Small intestine (tissue), 7 donors: ENCODE measurements at regions not wholly inside any gene's neighbourhood (a gene's known extent, or its start where the extent isn't known, plus 50 kb on each side); places are given as distances from the start of the nearest gene placed in this dataset.

ENCODE experiments used
- DNase-seq, 2 donors: peaks; one replicate each; pipeline versions ENCODE4 v3.0.0 to v3.0.0-alpha.2; 2013
- FAIRE-seq: peaks from 2 replicates; lab custom pipeline; 2012; peaks lifted over from hg19 to GRCh38; lab: Jason Lieb, UNC
- H3K27ac ChIP-seq, 3 donors: one replicate each; pipeline ENCODE4 v1.5.1; 2013; ENCODE audit warnings: low read length in 2 of 3, mild to moderate bottlenecking in 2 of 3, control low read depth in 1 of 3, inconsistent platforms in 1 of 3, low read depth in 1 of 3, moderate library complexity in 1 of 3
- H3K27me3 ChIP-seq, 3 donors: one replicate each; pipeline ENCODE4 v1.6.1; 2013; ENCODE audit warnings: low read length in 3 of 3, inconsistent platforms in 1 of 3; ENCODE audit not compliant: control insufficient read depth in 3 of 3, insufficient read depth in 3 of 3
- H3K36me3 ChIP-seq, 3 donors: one replicate each; pipeline ENCODE4 v1.6.1; 2013; ENCODE audit warnings: low read length in 3 of 3, inconsistent platforms in 1 of 3, low read depth in 1 of 3, mild to moderate bottlenecking in 1 of 3, moderate library complexity in 1 of 3; ENCODE audit not compliant: control insufficient read depth in 3 of 3, insufficient read depth in 2 of 3
- H3K4me1 ChIP-seq, 3 donors: one replicate each; pipeline ENCODE4 v1.6.1; 2013; ENCODE audit warnings: low read length in 2 of 3, inconsistent platforms in 1 of 3, low read depth in 1 of 3, mild to moderate bottlenecking in 1 of 3, moderate library complexity in 1 of 3; ENCODE audit not compliant: control insufficient read depth in 3 of 3, insufficient read depth in 2 of 3
- H3K4me3 ChIP-seq, 3 donors: one replicate each; pipeline ENCODE4 v1.5.1; 2013; ENCODE audit warnings: low read length in 3 of 3, control low read depth in 1 of 3, inconsistent platforms in 1 of 3, low read depth in 1 of 3, mild to moderate bottlenecking in 1 of 3, moderate library complexity in 1 of 3
- H3K9me3 ChIP-seq, 2 donors: one replicate each; pipeline ENCODE4 v1.6.1; 2013; ENCODE audit warnings: low read depth in 1 of 2, low read length in 1 of 2; ENCODE audit not compliant: control insufficient read depth in 2 of 2, insufficient read depth in 1 of 2
- WGBS, 3 donors: extraction: QIAGEN DNeasy Blood & Tissue Kit; methylation state at CpG; one replicate each; pipeline ENCODE4 v1.1.7; 2013; 5-methylcytosine and 5-hydroxymethylcytosine counted together
- donor health status: healthy with polysubstance abuse.
- donor health status: control.
- donor health status: control.
- donor health status: Bipolar disorder and iron deficiency.
- donor health status: healthy.

DNA sequence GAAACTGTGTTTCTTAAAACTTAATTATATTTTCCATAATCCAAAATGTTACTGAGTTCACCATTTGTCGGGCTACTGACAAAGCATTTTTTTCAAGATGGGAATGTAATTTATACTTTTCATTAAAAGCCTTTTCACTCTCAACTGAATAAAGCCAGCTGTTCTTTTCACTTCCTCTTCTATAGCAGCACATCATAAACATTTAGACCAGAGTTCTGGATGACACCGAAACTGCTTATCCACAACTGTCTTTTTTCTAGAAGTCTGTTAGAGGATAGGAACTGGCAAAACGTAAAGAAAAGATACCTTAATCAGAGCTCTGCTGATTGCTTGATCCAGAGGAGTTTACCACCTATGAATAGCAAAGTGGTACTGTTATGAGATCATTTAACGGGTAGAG, 594.7 kb downstream of the ADGRL2 start:
- Histone ChIP-seq H3K36me3 (no peaks in the 10 kb centered on the region), H3K4me3 (no peak overlapping the region), H3K4me1 (no peaks in the 10 kb centered on the region), H3K27me3 (no peaks in the 10 kb centered on the region), H3K27ac (no peak overlapping the region), H3K9me3 (no peaks in the 10 kb centered on the region)
- 48 to 75% (median 58%) methylated on average over 4 of the region's 4 CpGs for WGBS, 3 donors
- FAIRE-seq = no peak
- DNase-seq = no peak

DNA sequence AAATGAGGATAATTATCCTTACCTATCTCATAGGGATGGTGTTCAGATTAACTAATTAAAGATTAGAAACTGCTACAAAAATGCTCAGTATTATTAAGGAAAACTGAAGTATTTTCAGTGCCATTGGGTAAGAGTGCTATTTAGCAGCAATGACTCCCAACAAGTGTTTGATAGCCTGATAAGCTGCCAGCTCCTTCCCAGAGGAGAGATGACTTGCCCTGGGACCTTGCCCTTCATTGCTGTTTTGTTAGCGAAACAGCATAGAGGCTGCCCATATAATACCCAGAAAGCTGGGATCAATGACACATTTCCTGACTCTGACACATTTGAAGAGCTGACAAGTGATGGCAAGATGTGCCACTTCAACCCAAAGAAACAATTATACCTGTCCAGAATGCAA, 592.2 kb downstream of the ADGRL2 start:
- 86 to 93% (median 87%) methylated on average over 1 of the region's 1 CpG for WGBS, 3 donors
- Histone ChIP-seq H3K9me3 (no peaks in the 10 kb centered on the region), H3K4me1 (no peaks in the 10 kb centered on the region), H3K27me3 (no peaks in the 10 kb centered on the region), H3K27ac (no peak overlapping the region), H3K36me3 (no peaks in the 10 kb centered on the region), H3K4me3 (no peak overlapping the region)
- FAIRE-seq (no peak), DNase-seq (no peak)

DNA sequence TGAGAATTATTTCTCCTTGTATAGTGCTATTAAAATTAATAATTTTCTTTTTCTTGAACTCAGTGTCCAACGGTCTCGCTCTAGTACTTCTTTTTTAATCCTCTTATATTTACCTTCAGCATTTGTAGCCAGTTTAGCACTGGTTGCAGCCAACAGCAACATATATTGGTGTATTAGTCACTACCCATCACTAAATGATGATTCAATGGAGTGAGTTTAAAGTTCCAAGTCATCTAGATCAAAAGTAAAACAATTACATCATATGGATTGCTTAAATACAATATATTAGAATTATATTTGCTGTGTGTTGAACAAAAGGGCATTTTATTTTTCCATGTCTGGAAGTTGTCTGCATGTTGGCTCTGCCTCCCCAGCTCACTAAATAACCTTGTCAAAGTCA, 591.8 kb downstream of the ADGRL2 start:
- FAIRE-seq = no peak
- no peak for DNase-seq
- no peak overlapping the region for H3K4me3 ChIP-seq
- no peaks in the 10 kb centered on the region for H3K4me1 ChIP-seq
- no peaks in the 10 kb centered on the region for H3K9me3 ChIP-seq
- H3K36me3 ChIP-seq = no peaks in the 10 kb centered on the region
- no peaks in the 10 kb centered on the region for H3K27me3 ChIP-seq
- no peak overlapping the region for H3K27ac ChIP-seq
- 78 to 86% (median 82%) methylated on average over 2 of the region's 2 CpGs for WGBS, 3 donors

DNA sequence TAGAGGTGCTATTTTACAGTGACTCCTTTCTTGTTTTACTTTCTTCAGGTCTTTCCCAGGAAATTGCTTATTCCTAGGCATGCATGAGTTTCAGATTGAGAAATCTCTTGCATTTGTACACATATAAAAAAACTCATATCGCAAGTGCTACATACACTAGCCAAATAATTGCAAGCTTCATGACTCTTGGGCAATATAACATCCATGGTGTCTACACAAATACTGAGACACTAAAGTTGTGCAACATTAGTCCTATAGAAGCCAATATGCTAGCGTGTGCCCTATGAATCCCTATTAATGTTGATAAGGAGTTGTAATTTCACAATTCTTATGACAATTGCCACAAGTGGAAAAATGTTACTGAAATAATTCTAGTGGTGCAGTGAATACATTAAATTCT, 591.0 kb downstream of the ADGRL2 start:
- FAIRE-seq = no peak
- 77 to 86% (median 81%) methylated on average over 2 of the region's 2 CpGs for WGBS, 3 donors

DNA sequence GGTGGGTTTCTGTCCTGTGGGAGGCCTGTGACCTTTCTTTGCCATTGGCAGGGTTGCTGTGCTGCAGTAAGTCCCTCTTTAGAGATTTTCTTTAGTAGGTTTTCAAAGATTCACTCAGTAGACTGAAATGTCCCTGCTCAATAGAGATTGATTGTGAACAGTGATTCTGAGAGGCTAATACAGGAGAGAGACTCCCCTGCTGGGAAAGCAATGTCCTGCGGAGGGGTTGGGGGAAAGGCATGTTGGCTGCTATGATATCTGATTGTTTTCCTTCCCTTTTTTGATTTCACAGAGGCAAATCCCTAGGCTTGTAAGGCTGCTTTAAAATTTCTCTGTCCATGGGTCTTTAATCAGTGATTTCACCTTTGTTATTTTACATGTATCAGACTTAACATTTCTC, 589.9 kb downstream of the ADGRL2 start:
- WGBS, 3 donors = 48 to 62% (median 59%) methylated on average over 1 of the region's 1 CpG
- Histone ChIP-seq H3K4me3 (no peak overlapping the region), H3K36me3 (no peaks in the 10 kb centered on the region), H3K9me3 (no peaks in the 10 kb centered on the region), H3K27me3 (no peaks in the 10 kb centered on the region), H3K4me1 (no peaks in the 10 kb centered on the region), H3K27ac (no peak overlapping the region)
- no peak for DNase-seq
- no peak for FAIRE-seq

More for the DNA sequence above, 591.0 kb downstream of the ADGRL2 start:
- Histone ChIP-seq H3K4me3 (no peak overlapping the region), H3K9me3 (no peaks in the 10 kb centered on the region), H3K27ac (no peak overlapping the region), H3K4me1 (no peaks in the 10 kb centered on the region), H3K27me3 (no peaks in the 10 kb centered on the region), H3K36me3 (no peaks in the 10 kb centered on the region)
- DNase-seq = no peak

DNA sequence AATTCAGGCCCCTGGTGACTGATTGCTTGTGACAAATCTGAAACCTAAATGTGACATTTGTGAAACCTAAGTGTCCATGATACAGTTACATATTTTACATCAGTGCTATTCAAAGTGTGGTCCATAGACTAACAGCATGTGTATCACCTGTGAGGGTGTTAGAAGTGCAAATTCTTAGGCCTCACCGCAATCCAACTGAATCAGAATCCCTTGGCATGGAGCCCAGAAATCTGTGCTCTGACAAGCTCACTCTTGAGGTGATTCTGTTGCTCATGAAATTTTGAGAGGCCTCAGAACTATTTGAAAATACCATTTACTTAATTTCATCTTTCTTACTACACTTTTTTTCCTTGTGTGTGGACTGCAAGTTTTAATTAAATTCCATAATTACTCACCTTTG, 587.9 kb downstream of the ADGRL2 start:
- H3K36me3 ChIP-seq = no peaks in the 10 kb centered on the region
- no peak overlapping the region for H3K4me3 ChIP-seq
- no peaks in the 10 kb centered on the region for H3K4me1 ChIP-seq
- FAIRE-seq = no peak
- 71 to 87% (median 86%) methylated on average over 1 of the region's 1 CpG for WGBS, 3 donors
- H3K9me3 ChIP-seq = no peaks in the 10 kb centered on the region
- no peaks in the 10 kb centered on the region for H3K27me3 ChIP-seq
- no peak overlapping the region for H3K27ac ChIP-seq
- no peak for DNase-seq

DNA sequence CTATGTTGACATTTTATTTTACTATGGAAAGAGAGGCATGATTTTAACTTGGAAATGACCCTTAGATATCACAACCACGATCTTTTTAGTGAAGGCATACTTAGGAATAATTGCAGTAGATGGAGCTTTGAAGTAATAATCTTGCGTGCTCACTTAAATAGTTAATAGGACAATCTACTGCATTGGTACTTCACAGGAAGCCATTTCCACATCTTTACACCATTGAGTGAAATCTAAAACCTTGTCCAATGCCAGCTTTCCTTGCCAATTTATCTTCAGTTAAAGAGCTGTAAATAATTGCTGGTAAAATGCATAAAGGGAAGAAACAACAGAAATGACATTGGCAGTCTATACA, 586.3 kb downstream of the ADGRL2 start:
- no peaks in the 10 kb centered on the region for H3K9me3 ChIP-seq
- no peaks in the 10 kb centered on the region for H3K36me3 ChIP-seq
- H3K27ac ChIP-seq = no peak overlapping the region
- DNase-seq = no peak
- H3K27me3 ChIP-seq = no peaks in the 10 kb centered on the region
- no peak for FAIRE-seq
- WGBS, 3 donors = 44 to 62% (median 49%) methylated on average over 2 of the region's 2 CpGs
- H3K4me3 ChIP-seq = no peak overlapping the region
- H3K4me1 ChIP-seq = no peaks in the 10 kb centered on the region

DNA sequence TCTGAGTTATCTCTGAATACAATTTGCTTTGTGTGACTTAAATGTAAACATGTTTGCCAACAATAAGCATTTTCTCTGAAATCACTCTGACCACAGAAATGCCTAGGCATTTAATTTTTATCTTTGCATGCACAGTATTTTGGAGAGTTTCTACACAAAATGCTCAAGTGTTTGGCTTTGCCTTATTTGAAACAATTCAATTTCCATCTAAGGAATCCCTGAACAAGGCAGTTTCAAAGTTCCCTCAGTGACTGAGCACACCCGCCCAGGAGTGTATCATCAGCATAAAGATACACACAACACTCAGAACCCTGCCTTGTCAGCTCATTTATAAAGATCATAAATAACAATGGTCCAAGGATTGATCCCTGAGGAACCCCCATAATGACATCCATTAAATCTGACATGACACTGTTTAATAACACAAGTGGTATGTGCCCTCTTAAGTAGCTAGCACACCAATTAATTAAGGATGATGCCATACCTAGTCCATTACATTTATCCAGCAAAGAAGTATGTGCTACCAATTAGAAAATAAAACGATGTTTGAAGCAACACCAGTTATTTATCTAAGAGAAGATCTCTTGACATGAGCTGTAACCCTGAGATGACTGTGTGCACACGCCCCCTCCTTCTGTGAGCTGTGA, 585.8 kb downstream of the ADGRL2 start:
- FAIRE-seq = no peak
- Histone ChIP-seq H3K4me3 (no peak overlapping the region), H3K4me1 (no peaks in the 10 kb centered on the region), H3K9me3 (no peaks in the 10 kb centered on the region), H3K27me3 (no peaks in the 10 kb centered on the region), H3K27ac (no peak overlapping the region), H3K36me3 (no peaks in the 10 kb centered on the region)
- DNase-seq = no peak
- 47 to 65% (median 47%) methylated on average over 3 of the region's 3 CpGs for WGBS, 3 donors

DNA sequence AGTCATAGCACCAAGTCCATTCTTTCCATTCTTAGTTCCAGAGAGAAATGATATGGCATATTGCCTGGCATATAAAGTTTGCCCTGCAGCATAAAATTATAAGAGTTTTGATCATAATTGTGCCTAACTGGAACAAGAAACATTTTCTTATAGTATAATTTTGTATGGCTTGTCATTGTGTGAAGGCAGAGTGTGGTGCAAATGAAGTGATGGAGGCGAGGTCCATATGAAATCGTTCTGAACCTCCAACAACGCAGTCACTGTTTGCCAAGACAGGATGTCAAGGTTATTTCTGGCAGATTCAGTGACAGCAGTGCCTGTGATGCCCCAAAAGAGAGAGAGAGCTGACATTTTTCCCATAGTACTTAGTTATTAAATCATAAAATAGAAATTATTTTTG, 584.0 kb downstream of the ADGRL2 start:
- FAIRE-seq (no peak), DNase-seq (no peak)
- no peak overlapping the region for H3K4me3 ChIP-seq
- H3K36me3 ChIP-seq = no peaks in the 10 kb centered on the region
- WGBS, 3 donors = 77 to 83% (median 80%) methylated on average over 3 of the region's 3 CpGs
- no peak overlapping the region for H3K27ac ChIP-seq
- no peaks in the 10 kb centered on the region for H3K9me3 ChIP-seq
- H3K27me3 ChIP-seq = no peaks in the 10 kb centered on the region
- H3K4me1 ChIP-seq = no peaks in the 10 kb centered on the region
